CD1c-positive myeloid dendritic cell (primary cell): ENCODE measurements at regions not wholly inside any gene's neighbourhood (a gene's known extent, or its start where the extent isn't known, plus 50 kb on each side); places are given as distances from the start of the nearest gene placed in this dataset.
"Not testable (repeated sequence)": the region's sequence is repeated elsewhere in the genome, so short reads cannot be mapped to it uniquely, and the experiment has no call there.

Source experiments
- DNase-seq: peaks from one replicate; pipeline ENCODE4 v3.0.0-alpha.2; 2016; ENCODE audit errors: extremely low spot score

GRCh38 chr15:35695003-35695402 lies 149.0 kb upstream of the DPH6 start:
- no peak for DNase-seq

- DNase-seq = no peak
Observed at GRCh38 chr15:35696767-35697231, 150.8 kb upstream of the DPH6 start.

- DNase-seq = no peak
Observed at GRCh38 chr15:35697549-35698299, 151.8 kb upstream of the DPH6 start.

GRCh38 chr15:35698331-35698730 lies 152.4 kb upstream of the DPH6 start:
- no peak for DNase-seq

- DNase-seq = no peak
Observed at GRCh38 chr15:35698966-35699575, 153.1 kb upstream of the DPH6 start.

- DNase-seq = not testable (repeated sequence)
Observed at GRCh38 chr15:35700091-35700593, 154.2 kb upstream of the DPH6 start.

- DNase-seq = no peak
Observed at GRCh38 chr15:35701402-35702046, 155.6 kb upstream of the DPH6 start.

GRCh38 chr15:35702946-35703495 lies 157.1 kb upstream of the DPH6 start:
- no peak for DNase-seq

GRCh38 chr15:35705030-35705883 lies 159.3 kb upstream of the DPH6 start:
- no peak for DNase-seq

- DNase-seq = no peak
Observed at GRCh38 chr15:35705884-35706585, 160.1 kb upstream of the DPH6 start.

GRCh38 chr15:35712956-35713355 lies 167.0 kb upstream of the DPH6 start:
- DNase-seq = no peak

GRCh38 chr15:35713733-35714132 lies 167.8 kb upstream of the DPH6 start:
- DNase-seq = no peak

- DNase-seq = no peak
Observed at GRCh38 chr15:35717721-35718120, 171.8 kb upstream of the DPH6 start.

- no peak for DNase-seq
Observed at GRCh38 chr15:35720019-35720418, 174.1 kb upstream of the DPH6 start.

- no peak for DNase-seq
Observed at GRCh38 chr15:35720984-35721383, 175.0 kb upstream of the DPH6 start.

GRCh38 chr15:35721751-35722150 lies 175.8 kb upstream of the DPH6 start:
- no peak for DNase-seq

- DNase-seq = no peak
Observed at GRCh38 chr15:35722501-35722900, 176.5 kb upstream of the DPH6 start.

GRCh38 chr15:35723120-35723847 lies 177.3 kb upstream of the DPH6 start:
- no peak for DNase-seq

GRCh38 chr15:35723852-35724251 lies 177.9 kb upstream of the DPH6 start:
- DNase-seq = no peak

- no peak for DNase-seq
Observed at GRCh38 chr15:35724626-35725025, 178.7 kb upstream of the DPH6 start.
